Choroid plexus epithelial cell (primary cell): ENCODE measurements at regions not wholly inside any gene's neighbourhood (a gene's known extent, or its start where the extent isn't known, plus 50 kb on each side); places are given as distances from the start of the nearest gene placed in this dataset.

Source experiments
- DNase-seq: peaks from one replicate; pipeline ENCODE4 v3.0.0-alpha.2; 2010; ENCODE audit warnings: low read depth
- H3K4me3 ChIP-seq: 2 replicates; pipeline ENCODE4 v1.5.1; 2011; ENCODE audit warnings: low read depth, mild to moderate bottlenecking, control low read depth, low read length, moderate library complexity
- TF ChIP-seq, protein P1 (sequence below): conservative IDR thresholded peaks from 2 replicates; pipeline ENCODE4 v1.5.1; 2011; ENCODE audit warnings: low read depth, mild to moderate bottlenecking, control low read depth, inconsistent platforms, low read length, moderate library complexity

DNA sequence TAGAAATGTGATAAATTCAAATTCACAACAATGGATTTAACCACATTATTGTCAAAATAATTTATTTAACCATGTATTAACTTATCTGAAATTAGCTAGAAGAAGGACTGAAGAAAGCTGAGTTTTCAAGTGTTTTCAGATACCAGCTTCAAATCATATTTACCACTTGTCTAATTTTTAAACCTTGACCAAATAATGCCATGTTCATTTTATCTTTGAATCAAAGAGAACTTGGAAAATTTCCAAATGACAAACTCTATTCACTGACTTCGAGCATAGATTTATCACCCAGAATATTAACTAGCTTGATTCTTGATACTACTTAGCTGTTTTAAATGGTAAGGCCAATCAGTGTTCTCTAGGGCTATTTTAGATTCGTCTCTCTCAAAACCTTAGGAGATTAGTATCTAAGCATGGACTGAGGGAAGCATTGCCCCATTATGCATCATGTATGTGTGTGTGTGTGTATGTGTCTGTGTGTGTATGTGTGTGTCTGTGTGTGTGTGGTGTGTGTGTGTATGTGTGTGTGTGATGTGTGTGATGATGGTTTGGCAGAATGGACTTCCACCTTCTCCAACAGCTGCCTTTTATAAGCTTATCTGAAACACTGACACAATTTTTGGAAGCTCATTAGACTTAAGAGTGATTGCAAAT lies 667.5 kb upstream of the FANCL start:
- TF ChIP-seq, protein P1, sequence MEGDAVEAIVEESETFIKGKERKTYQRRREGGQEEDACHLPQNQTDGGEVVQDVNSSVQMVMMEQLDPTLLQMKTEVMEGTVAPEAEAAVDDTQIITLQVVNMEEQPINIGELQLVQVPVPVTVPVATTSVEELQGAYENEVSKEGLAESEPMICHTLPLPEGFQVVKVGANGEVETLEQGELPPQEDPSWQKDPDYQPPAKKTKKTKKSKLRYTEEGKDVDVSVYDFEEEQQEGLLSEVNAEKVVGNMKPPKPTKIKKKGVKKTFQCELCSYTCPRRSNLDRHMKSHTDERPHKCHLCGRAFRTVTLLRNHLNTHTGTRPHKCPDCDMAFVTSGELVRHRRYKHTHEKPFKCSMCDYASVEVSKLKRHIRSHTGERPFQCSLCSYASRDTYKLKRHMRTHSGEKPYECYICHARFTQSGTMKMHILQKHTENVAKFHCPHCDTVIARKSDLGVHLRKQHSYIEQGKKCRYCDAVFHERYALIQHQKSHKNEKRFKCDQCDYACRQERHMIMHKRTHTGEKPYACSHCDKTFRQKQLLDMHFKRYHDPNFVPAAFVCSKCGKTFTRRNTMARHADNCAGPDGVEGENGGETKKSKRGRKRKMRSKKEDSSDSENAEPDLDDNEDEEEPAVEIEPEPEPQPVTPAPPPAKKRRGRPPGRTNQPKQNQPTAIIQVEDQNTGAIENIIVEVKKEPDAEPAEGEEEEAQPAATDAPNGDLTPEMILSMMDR = no peak
- no peak overlapping the region for H3K4me3 ChIP-seq

DNA sequence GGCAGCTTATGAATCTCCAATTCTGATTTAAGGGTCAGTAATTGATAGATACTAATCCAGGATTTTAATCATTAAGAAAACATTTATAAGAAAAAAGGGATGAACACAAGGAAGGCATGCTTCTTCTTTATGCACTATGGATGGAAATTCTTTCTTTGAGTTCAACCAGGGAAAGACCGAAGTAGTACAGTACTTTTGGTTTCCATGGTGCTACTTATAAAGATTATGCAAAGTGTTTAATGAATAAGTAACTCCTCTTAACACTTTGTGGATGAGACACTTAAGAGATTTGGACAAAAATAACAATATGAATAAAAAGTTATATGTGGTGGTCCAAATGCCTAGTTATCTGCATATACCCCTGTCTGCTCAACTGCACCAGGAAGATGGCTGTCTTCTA lies 666.5 kb upstream of the FANCL start:
- DNase-seq = no peak
- TF ChIP-seq, protein P1 = no peak
- no peak overlapping the region for H3K4me3 ChIP-seq

More for the DNA sequence above, 667.5 kb upstream of the FANCL start:
- DNase-seq = no peak

DNA sequence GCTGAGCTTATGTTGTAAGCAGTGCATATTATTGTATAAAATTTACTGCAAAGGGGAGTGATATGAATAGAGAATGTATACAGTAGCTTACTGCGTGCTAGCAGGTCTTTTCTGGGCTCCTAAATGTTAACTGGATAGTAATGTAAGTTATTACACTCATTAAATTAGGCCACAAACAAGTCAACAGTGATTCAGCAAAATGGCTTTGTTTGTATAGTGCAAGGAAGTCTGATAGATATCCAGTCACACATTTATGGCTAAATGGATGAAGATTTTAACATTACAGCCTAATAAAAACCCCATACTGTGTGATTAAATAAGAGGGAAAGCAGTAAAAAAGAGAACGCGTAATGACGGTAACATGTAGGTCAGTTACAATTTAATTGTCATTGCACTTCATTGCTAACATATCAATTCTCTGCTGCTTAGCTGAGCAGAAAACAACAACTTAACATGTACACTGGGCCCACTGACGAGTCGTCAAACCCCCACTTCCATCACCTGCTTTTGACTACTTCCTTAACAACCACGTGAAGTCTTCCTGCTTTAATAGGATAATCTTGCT lies 665.0 kb upstream of the FANCL start:
- TF ChIP-seq, protein P1 = no peak
- DNase-seq = no peak
- H3K4me3 ChIP-seq = no peak overlapping the region

DNA sequence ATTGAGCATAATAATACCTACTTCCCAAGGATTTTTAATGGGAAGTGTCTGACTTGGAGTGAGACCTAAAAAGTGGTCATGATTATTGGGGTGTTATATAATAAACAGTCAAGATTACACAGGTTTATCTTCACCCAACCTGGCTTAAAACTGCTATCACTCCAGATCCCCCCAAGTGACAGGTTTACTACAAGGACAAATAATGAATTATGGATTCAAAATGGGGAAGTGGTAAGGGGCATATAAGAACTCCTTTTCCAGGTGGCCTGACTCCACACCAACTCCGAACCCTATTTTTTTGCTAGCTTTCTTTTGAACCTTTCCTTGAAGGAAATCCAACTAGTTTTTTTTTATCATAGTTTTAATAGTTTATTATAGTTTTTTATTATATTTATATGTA lies 663.0 kb upstream of the FANCL start:
- no peak for DNase-seq
- no peak overlapping the region for H3K4me3 ChIP-seq
- TF ChIP-seq, protein P1 = no peak

DNA sequence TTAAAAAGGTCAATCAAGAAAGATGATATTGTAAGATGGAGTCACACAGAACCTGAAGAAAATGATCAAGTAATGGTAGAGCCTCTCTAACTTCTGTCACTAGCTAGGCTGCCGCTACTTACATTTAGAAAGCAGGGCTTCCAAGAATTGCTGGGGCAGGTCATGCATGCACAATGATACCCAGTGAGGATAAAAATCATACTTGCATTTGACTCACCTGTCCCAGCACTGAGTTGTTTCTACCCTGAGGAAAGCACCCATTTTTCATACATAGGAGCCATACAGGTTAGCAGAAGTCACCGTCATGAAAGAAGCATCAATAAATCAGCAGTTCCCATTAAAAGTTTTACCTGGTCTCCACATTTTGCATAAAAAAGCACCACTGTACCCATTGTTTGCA lies 662.3 kb upstream of the FANCL start:
- no peak overlapping the region for H3K4me3 ChIP-seq
- TF ChIP-seq, protein P1 = no peak
- no peak for DNase-seq

DNA sequence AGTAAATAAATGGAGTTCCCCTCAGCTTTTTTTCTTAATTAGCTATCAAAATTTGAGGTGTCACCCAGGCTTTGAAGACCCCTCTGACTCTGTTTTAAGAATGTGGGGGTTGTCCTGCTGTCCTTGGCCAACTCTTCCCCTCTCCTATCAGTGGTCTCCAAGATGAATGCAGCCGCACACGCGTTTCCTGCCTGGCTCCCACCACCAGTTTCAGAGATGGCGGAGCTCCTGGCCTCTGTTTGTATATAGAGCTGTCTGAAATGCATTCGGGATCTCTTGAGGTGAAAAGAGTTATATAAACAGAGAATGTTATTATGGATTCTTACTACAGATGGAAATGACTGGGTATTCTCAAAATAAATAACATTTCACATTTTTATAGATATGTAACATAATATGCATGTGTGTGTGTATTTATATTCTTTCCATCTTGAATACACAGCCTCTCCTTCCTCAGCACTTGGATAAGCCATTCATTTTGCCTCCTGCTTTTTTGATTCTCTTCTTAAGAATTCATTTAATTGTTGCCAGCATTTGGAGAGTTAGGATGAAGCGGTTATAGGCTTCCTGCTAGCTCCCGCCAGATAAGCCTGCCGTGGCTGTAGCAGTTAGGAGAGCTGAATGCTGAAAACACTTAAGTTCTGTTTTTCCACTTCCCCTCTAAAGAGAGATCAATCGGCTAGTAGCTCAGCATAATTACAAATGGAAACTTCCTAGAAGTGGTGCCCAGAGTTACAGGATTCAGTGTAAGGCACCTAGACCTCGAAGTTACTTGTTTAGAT lies 659.3 kb upstream of the FANCL start:
- DNase-seq = peak; percentile 26
- no peak overlapping the region for H3K4me3 ChIP-seq
- TF ChIP-seq, protein P1 = no peak
